SH-SY5Y (cell line): ENCODE measurements at regions not wholly inside any gene's neighbourhood (a gene's known extent, or its start where the extent isn't known, plus 50 kb on each side); places are given as distances from the start of the nearest gene placed in this dataset.

Experiments
- GATA2 ChIP-seq: IDR thresholded peaks from 2 replicates; pipeline ENCODE4 v1.6.1; 2011; ENCODE audit warnings: mild to moderate bottlenecking, low read depth, low read length
- GATA3 ChIP-seq: IDR thresholded peaks from 2 replicates; pipeline ENCODE4 v1.6.1; 2011; ENCODE audit warnings: low read depth, mild to moderate bottlenecking, low read length, moderate library complexity

DNA sequence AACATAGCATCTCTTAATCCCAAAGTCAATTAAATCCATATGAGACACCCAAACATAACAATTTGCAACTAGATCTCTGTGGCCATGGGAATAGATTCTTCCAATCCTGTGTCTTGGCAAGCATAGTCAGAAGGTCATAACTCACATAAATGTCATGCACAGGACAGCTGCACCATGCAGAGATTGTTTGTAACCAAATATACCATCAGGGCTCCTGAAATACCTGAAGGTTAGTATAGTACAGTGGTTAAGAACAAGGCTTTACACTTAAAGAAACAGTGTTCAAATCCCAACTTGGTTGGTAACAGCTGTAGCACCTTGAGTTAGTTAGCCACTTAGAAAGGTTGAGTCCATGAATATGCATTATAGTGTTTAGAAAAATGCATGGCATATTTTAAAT is 82.6 kb upstream of the CCDC190 start:
- TF ChIP-seq GATA2 = no peak
- no peak for TF ChIP-seq GATA3
